Cardiac muscle cell (in vitro differentiated cells and primary cell): ENCODE measurements at regions not wholly inside any gene's neighbourhood (a gene's known extent, or its start where the extent isn't known, plus 50 kb on each side); places are given as distances from the start of the nearest gene placed in this dataset.
"Not testable (repeated sequence)": the region's sequence is repeated elsewhere in the genome, so short reads cannot be mapped to it uniquely, and the experiment has no call there.

Source experiments
- DNase-seq, 2 donors: peaks; one replicate each; pipeline versions ENCODE4 v3.0.0 to v3.0.0-alpha.2; 2010 to 2017; ENCODE audit warnings: low read depth in 1 of 2, low spot score in 1 of 2
- H3K27ac ChIP-seq: fragments of 200-600 bp; sonication (generic); 2 replicates; pipeline ENCODE4 v1.5.1; 2016
- H3K27me3 ChIP-seq: fragments of 200-600 bp; sonication (generic); 2 replicates; pipeline ENCODE4 v1.6.0; 2016; ENCODE audit warnings: control low read depth
- H3K36me3 ChIP-seq: fragments of 200-600 bp; sonication (generic); 2 replicates; pipeline ENCODE4 v1.5.1; 2016; ENCODE audit warnings: control low read depth
- H3K4me1 ChIP-seq: fragments of 200-600 bp; sonication (generic); 2 replicates; pipeline ENCODE4 v1.8.1; 2017; ENCODE audit warnings: low read depth, mild to moderate bottlenecking, mixed run types
- H3K4me3 ChIP-seq: fragments of 200-600 bp; sonication (generic); 2 replicates; pipeline ENCODE4 v1.5.1; 2016; ENCODE audit warnings: mild to moderate bottlenecking
- H3K9me3 ChIP-seq: fragments of 200-600 bp; sonication (generic); 2 replicates; pipeline ENCODE4 v1.5.1; 2017; ENCODE audit warnings: low read depth, mild to moderate bottlenecking, control low read depth
- CTCF ChIP-seq: IDR thresholded peaks from 2 replicates; pipeline ENCODE4 v1.5.1; 2012; ENCODE audit warnings: low read depth, mild to moderate bottlenecking, low read length

- no peak for DNase-seq
- Histone ChIP-seq H3K27me3 (no peaks in the 10 kb centered on the region), H3K4me1 (peaks cover 8% of the 10 kb centered on the region), H3K9me3 (no peaks in the 10 kb centered on the region), H3K36me3 (no peaks in the 10 kb centered on the region), H3K4me3 (no peak overlapping the region), H3K27ac (no peak overlapping the region)
- no peak for TF ChIP-seq CTCF
Observed at GRCh38 chr1:194067772-194068171, 881.4 kb upstream of the B3GALT2 start.

GRCh38 chr1:194062962-194063361, 876.5 kb upstream of the B3GALT2 start:
- Histone ChIP-seq H3K4me1 (no peaks in the 10 kb centered on the region), H3K27me3 (no peaks in the 10 kb centered on the region), H3K27ac (no peak overlapping the region), H3K4me3 (no peak overlapping the region), H3K9me3 (no peaks in the 10 kb centered on the region), H3K36me3 (no peaks in the 10 kb centered on the region)
- DNase-seq: peak in 1 of 2 donors; percentile 80
- no peak for TF ChIP-seq CTCF

GRCh38 chr1:194062526-194062925, 876.1 kb upstream of the B3GALT2 start:
- H3K36me3 ChIP-seq: no peaks in the 10 kb centered on the region
- H3K27me3 ChIP-seq: no peaks in the 10 kb centered on the region
- no peaks in the 10 kb centered on the region for H3K4me1 ChIP-seq
- no peak for TF ChIP-seq CTCF
- H3K9me3 ChIP-seq: no peaks in the 10 kb centered on the region
- H3K27ac ChIP-seq: no peak overlapping the region
- H3K4me3 ChIP-seq: no peak overlapping the region
- DNase-seq: peak in 1 of 2 donors; percentile 39

GRCh38 chr1:194060481-194060880, 874.1 kb upstream of the B3GALT2 start:
- no peak overlapping the region for H3K4me3 ChIP-seq
- H3K27ac ChIP-seq: no peak overlapping the region
- H3K36me3 ChIP-seq: no peaks in the 10 kb centered on the region
- DNase-seq: no peak
- TF ChIP-seq CTCF: no peak
- no peaks in the 10 kb centered on the region for H3K27me3 ChIP-seq
- H3K9me3 ChIP-seq: no peaks in the 10 kb centered on the region
- H3K4me1 ChIP-seq: peaks cover 8% of the 10 kb centered on the region

- H3K36me3 ChIP-seq: not testable (repeated sequence)
Observed at GRCh38 chr1:194058268-194058667, 871.9 kb upstream of the B3GALT2 start.

GRCh38 chr1:194056169-194056568, 869.8 kb upstream of the B3GALT2 start:
- peak in 1 of 2 donors; percentile 43 for DNase-seq
- no peaks in the 10 kb centered on the region for H3K9me3 ChIP-seq
- no peak overlapping the region for H3K27ac ChIP-seq
- H3K36me3 ChIP-seq: no peaks in the 10 kb centered on the region
- no peak overlapping the region for H3K4me3 ChIP-seq
- no peaks in the 10 kb centered on the region for H3K27me3 ChIP-seq
- H3K4me1 ChIP-seq: peaks cover 10% of the 10 kb centered on the region
- no peak for TF ChIP-seq CTCF

More at GRCh38 chr1:194058268-194058667, 871.9 kb upstream of the B3GALT2 start:
- not testable (repeated sequence) for H3K4me1 ChIP-seq, DNase-seq, H3K27ac ChIP-seq, H3K4me3 ChIP-seq, H3K27me3 ChIP-seq, H3K9me3 ChIP-seq
